H9 (cell line): ENCODE measurements at regions not wholly inside any gene's neighbourhood (a gene's known extent, or its start where the extent isn't known, plus 50 kb on each side); places are given as distances from the start of the nearest gene placed in this dataset.

Source experiments
- DNase-seq: peaks from one replicate; pipeline ENCODE4 v3.0.0-alpha.2; 2017
- H2AFZ ChIP-seq: one replicate; pipeline ENCODE4 v1.6.1; 2013; ENCODE audit warnings: mild to moderate bottlenecking, low read length, control low read depth, moderate library complexity
- H2AK5ac ChIP-seq: 2 replicates; pipeline ENCODE4 v1.6.1; 2013; ENCODE audit warnings: low read length, control low read depth, mixed read lengths; ENCODE audit not compliant: insufficient read length
- H2BK120ac ChIP-seq: one replicate; pipeline ENCODE4 v1.6.1; 2013; ENCODE audit warnings: low read depth, mild to moderate bottlenecking, low read length, control low read depth, inconsistent platforms; ENCODE audit not compliant: poor library complexity, severe bottlenecking
- H2BK12ac ChIP-seq: 2 replicates; pipeline ENCODE4 v1.6.1; 2013; ENCODE audit warnings: low read length, control low read depth, mixed read lengths, low read depth; ENCODE audit not compliant: insufficient read length
- H2BK15ac ChIP-seq: 2 replicates; pipeline ENCODE4 v1.6.1; 2013; ENCODE audit warnings: low read depth, low read length, control low read depth
- H2BK20ac ChIP-seq: one replicate; pipeline ENCODE4 v1.6.1; 2013; ENCODE audit warnings: low read depth, mild to moderate bottlenecking, low read length, control low read depth, inconsistent platforms; ENCODE audit not compliant: poor library complexity, severe bottlenecking
- H2BK5ac ChIP-seq: 2 replicates; pipeline ENCODE4 v1.6.1; 2013; ENCODE audit warnings: low read length, control low read depth, mixed read lengths; ENCODE audit not compliant: insufficient read length
- H3K14ac ChIP-seq: 2 replicates; pipeline ENCODE4 v1.6.1; 2013; ENCODE audit warnings: low read length, control low read depth; ENCODE audit not compliant: insufficient read depth
- H3K18ac ChIP-seq: 2 replicates; pipeline ENCODE4 v1.6.1; 2013; ENCODE audit warnings: low read depth, mild to moderate bottlenecking, mixed read lengths, low read length, control low read depth; ENCODE audit not compliant: insufficient read length
- H3K23ac ChIP-seq: 2 replicates; pipeline ENCODE4 v1.6.1; 2013; ENCODE audit warnings: low read length, control low read depth, mixed read lengths, low read depth; ENCODE audit not compliant: insufficient read length
- H3K23me2 ChIP-seq: 2 replicates; pipeline ENCODE4 v1.6.1; 2013; ENCODE audit warnings: low read depth, mild to moderate bottlenecking, mixed read lengths, low read length, control low read depth; ENCODE audit not compliant: insufficient read length, poor library complexity, severe bottlenecking
- H3K27ac ChIP-seq: 2 replicates; pipeline ENCODE4 v1.5.1; 2013; ENCODE audit warnings: low read length, control low read depth, mixed read lengths, low read depth; ENCODE audit not compliant: insufficient read length
- H3K27me3 ChIP-seq: 2 replicates; pipeline ENCODE4 v1.6.1; 2013; ENCODE audit warnings: low read length, control low read depth, inconsistent platforms; ENCODE audit not compliant: insufficient read depth
- H3K4ac ChIP-seq: 2 replicates; pipeline ENCODE4 v1.6.1; 2013; ENCODE audit warnings: low read depth, mild to moderate bottlenecking, control low read depth, inconsistent platforms, low read length, moderate library complexity
- H3K4me1 ChIP-seq: 2 replicates; pipeline ENCODE4 v1.6.1; 2013; ENCODE audit warnings: low read length, control low read depth, inconsistent platforms; ENCODE audit not compliant: insufficient read depth
- H3K4me2 ChIP-seq: 2 replicates; pipeline ENCODE4 v1.6.1; 2013; ENCODE audit warnings: low read length, control low read depth, mixed read lengths; ENCODE audit not compliant: insufficient read length, insufficient read depth
- H3K56ac ChIP-seq: 2 replicates; pipeline ENCODE4 v1.6.1; 2013; ENCODE audit warnings: low read depth, mild to moderate bottlenecking, mixed read lengths, low read length, control low read depth; ENCODE audit not compliant: insufficient read length
- H3K79me1 ChIP-seq: 2 replicates; pipeline ENCODE4 v1.6.1; 2013; ENCODE audit warnings: low read depth, mild to moderate bottlenecking, moderate library complexity, low read length, control low read depth, inconsistent platforms; ENCODE audit not compliant: insufficient read depth, poor library complexity, severe bottlenecking
- H3K79me2 ChIP-seq: 2 replicates; pipeline ENCODE4 v1.6.1; 2013; ENCODE audit warnings: low read length, control low read depth, inconsistent platforms; ENCODE audit not compliant: insufficient read depth
- H3K9ac ChIP-seq: 2 replicates; pipeline ENCODE4 v1.6.1; 2013; ENCODE audit warnings: low read length, control low read depth, mixed read lengths; ENCODE audit not compliant: insufficient read length; ENCODE audit errors: extremely low read depth
- H3K9me3 ChIP-seq: one replicate; pipeline ENCODE4 v1.6.1; 2013; ENCODE audit warnings: low read depth, low read length, inconsistent platforms; ENCODE audit not compliant: control insufficient read depth
- H3T11ph ChIP-seq: one replicate; pipeline ENCODE4 v1.6.1; 2013; ENCODE audit warnings: mild to moderate bottlenecking, low read length, control low read depth, inconsistent platforms
- H4K20me1 ChIP-seq: one replicate; pipeline ENCODE4 v1.6.1; 2013; ENCODE audit not compliant: control insufficient read depth, insufficient read length, insufficient read depth
- H4K5ac ChIP-seq: 2 replicates; pipeline ENCODE4 v1.6.1; 2013; ENCODE audit warnings: low read depth, mild to moderate bottlenecking, mixed read lengths, low read length, control low read depth; ENCODE audit not compliant: insufficient read length
- H4K8ac ChIP-seq: replicated peaks from 2 replicates; pipeline ENCODE4 v1.6.1; 2013; ENCODE audit warnings: low read length, control low read depth, mixed read lengths, low read depth; ENCODE audit not compliant: insufficient read length
- H4K91ac ChIP-seq: 2 replicates; pipeline ENCODE4 v1.6.1; 2013; ENCODE audit warnings: low read depth, mild to moderate bottlenecking, moderate library complexity, mixed read lengths, low read length, control low read depth; ENCODE audit not compliant: insufficient read length
- H3K27ac Mint-ChIP-seq, 3 experiments: 2 replicates in 2 of 3; 3 replicates in 1 of 3; pipeline ENCODE4 v1.8.0; 2020 to 2021; ENCODE audit warnings: mixed read lengths in 3 of 3, mild to moderate bottlenecking in 1 of 3, moderate library complexity in 1 of 3
- H3K27me3 Mint-ChIP-seq: 2 replicates; pipeline ENCODE4 v1.8.0; 2021; ENCODE audit warnings: low read depth, mild to moderate bottlenecking, moderate library complexity, mixed read lengths
- H3K36me3 Mint-ChIP-seq, 3 experiments: 2 replicates in 2 of 3; 3 replicates in 1 of 3; pipeline ENCODE4 v1.8.0; 2020 to 2021; ENCODE audit warnings: low read depth in 3 of 3, mixed read lengths in 3 of 3; ENCODE audit not compliant: insufficient read depth in 1 of 3
- H3K4me1 Mint-ChIP-seq, 2 experiments: 2 replicates each; pipeline ENCODE4 v1.8.0; 2020; ENCODE audit warnings: mixed read lengths in 2 of 2
- H3K4me3 Mint-ChIP-seq, 2 experiments: 2 replicates in 1 of 2; 3 replicates in 1 of 2; pipeline ENCODE4 v1.8.0; 2020 to 2021; ENCODE audit warnings: mild to moderate bottlenecking in 2 of 2, mixed read lengths in 2 of 2, moderate library complexity in 1 of 2
- H3K9me3 Mint-ChIP-seq, 2 experiments: 2 replicates in 1 of 2; 3 replicates in 1 of 2; pipeline ENCODE4 v1.8.0; 2020; ENCODE audit warnings: mild to moderate bottlenecking in 2 of 2, mixed read lengths in 2 of 2, moderate library complexity in 1 of 2
- CTCF ChIP-seq: fragments of 200-600 bp; sonication (generic); conservative IDR thresholded peaks from 3 replicates; pipeline ENCODE4 v1.8.0; 2021; ENCODE audit warnings: antibody characterized with exemption, mild to moderate bottlenecking
- WGBS: extraction: QIAGEN DNeasy Blood & Tissue Kit; methylation state at CpG from one replicate; pipeline ENCODE4 v1.1.7; 2013; ENCODE audit warnings: missing lambda C conversion rate, low lambda C conversion rate, mixed read lengths; ENCODE audit not compliant: insufficient read length; ENCODE audit errors: extremely low coverage; 5-methylcytosine and 5-hydroxymethylcytosine counted together

GRCh38 chr16:60041671-60042070 is 1307.6 kb upstream of the GOT2 start:
- no peak overlapping the region for H3K27ac Mint-ChIP-seq
- no peaks in the 10 kb centered on the region for H3K79me2 ChIP-seq

More at GRCh38 chr16:60041671-60042070, 1307.6 kb upstream of the GOT2 start:
- Histone ChIP-seq H3K18ac (no peak overlapping the region), H3K27ac (no peak overlapping the region), H2BK20ac (no peak overlapping the region), H4K8ac (no peak overlapping the region), H3K56ac (no peak overlapping the region), H2BK120ac (no peak overlapping the region), H3K23me2 (no peaks in the 10 kb centered on the region), H3K4me2 (no peak overlapping the region), H4K5ac (no peak overlapping the region), H2BK12ac (no peak overlapping the region), H2BK5ac (no peak overlapping the region), H3K79me1 (no peaks in the 10 kb centered on the region), H3K4ac (no peak overlapping the region), H2AFZ (no peak overlapping the region), H2BK15ac (no peak overlapping the region), H3K27me3 (no peaks in the 10 kb centered on the region), H4K20me1 (no peaks in the 10 kb centered on the region), H4K91ac (no peak overlapping the region), H3K9ac (no peak overlapping the region), H3K9me3 (no peaks in the 10 kb centered on the region), H2AK5ac (no peak overlapping the region), H3K4me1 (no peaks in the 10 kb centered on the region), H3T11ph (no peak overlapping the region), H3K23ac (no peak overlapping the region), H3K14ac (no peak overlapping the region)
- no peaks in the 10 kb centered on the region for H3K27me3 Mint-ChIP-seq
- WGBS, result no CpG with 5 or more reads among the region's 1 CpG
- DNase-seq, result no peak
- no peaks in the 10 kb centered on the region for H3K9me3 Mint-ChIP-seq
- no peak for TF ChIP-seq CTCF
- H3K36me3 Mint-ChIP-seq, result no peaks in the 10 kb centered on the region
- H3K4me1 Mint-ChIP-seq, result no peaks in the 10 kb centered on the region
- H3K4me3 Mint-ChIP-seq, result no peak overlapping the region
